ENCODE measurements at regions not wholly inside any gene's neighbourhood (a gene's known extent, or its start where the extent isn't known, plus 50 kb on each side); places are given as distances from the start of the nearest gene placed in this dataset.
"Not testable (repeated sequence)": the region's sequence is repeated elsewhere in the genome, so short reads cannot be mapped to it uniquely, and the experiment has no call there.

GRCh38 chr13:57878291-57878690 lies 246.7 kb downstream of the PCDH17 start:
- intact Hi-C loops (cut with DNase I), result no loop called here
- no peaks in the 10 kb centered on the region for H3K27me3 ChIP-seq
- H3K9me3 ChIP-seq, result no peaks in the 10 kb centered on the region
- no peak overlapping the region for H3K27ac ChIP-seq
- 46% methylated on average over 2 of the region's 2 CpGs for WGBS, 2 donors
- TF ChIP-seq POLR2A (IDR thresholded peaks at IDR 0.05), result no peak
- no peak for TF ChIP-seq CTCF (IDR thresholded peaks at IDR 0.05)
- ATAC-seq, result no peak
- no peaks in the 10 kb centered on the region for H3K36me3 ChIP-seq (replicated peaks in 1 of 2; ENCODE audit: insufficient read depth in 1 of 2, low read depth in 2 of 2)
- no peak for DNase-seq
- H3K4me3 ChIP-seq, result no peak overlapping the region
- H3K4me1 ChIP-seq, result no peaks in the 10 kb centered on the region

- H3K36me3 ChIP-seq (replicated peaks in 1 of 2; ENCODE audit: insufficient read depth in 1 of 2, low read depth in 2 of 2), result no peaks in the 10 kb centered on the region
- H3K9me3 ChIP-seq, result no peaks in the 10 kb centered on the region
- TF ChIP-seq POLR2A (IDR thresholded peaks at IDR 0.05), result no peak
- no peak for TF ChIP-seq CTCF (IDR thresholded peaks at IDR 0.05)
- ATAC-seq (no peak), DNase-seq (no peak)
- no peaks in the 10 kb centered on the region for H3K27me3 ChIP-seq
- H3K27ac ChIP-seq, result no peak overlapping the region
- no peak overlapping the region for H3K4me3 ChIP-seq
- intact Hi-C loops (cut with DNase I), result no loop called here
- H3K4me1 ChIP-seq, result no peaks in the 10 kb centered on the region
Observed at GRCh38 chr13:57897225-57897624, 265.7 kb downstream of the PCDH17 start.

GRCh38 chr13:57899096-57899495 lies 267.6 kb downstream of the PCDH17 start:
- intact Hi-C loops (cut with DNase I), result no loop called here
- 53 to 67% methylated on average over 4 of the region's 4 CpGs for WGBS, 2 donors
- no peak for DNase-seq
- Histone ChIP-seq H3K36me3 (replicated peaks in 1 of 2; ENCODE audit: insufficient read depth in 1 of 2, low read depth in 2 of 2) (no peaks in the 10 kb centered on the region), H3K4me1 (no peaks in the 10 kb centered on the region), H3K27me3 (no peaks in the 10 kb centered on the region), H3K27ac (no peak overlapping the region), H3K9me3 (no peaks in the 10 kb centered on the region), H3K4me3 (no peak overlapping the region)
- TF ChIP-seq CTCF (IDR thresholded peaks at IDR 0.05) (no peak), POLR2A (IDR thresholded peaks at IDR 0.05) (no peak)
- ATAC-seq, result no peak

- DNase-seq; H3K4me3 ChIP-seq; intact Hi-C loops (cut with DNase I); H3K9me3 ChIP-seq; ATAC-seq; H3K4me1 ChIP-seq; H3K27ac ChIP-seq; H3K27me3 ChIP-seq; H3K36me3 ChIP-seq (replicated peaks in 1 of 2; ENCODE audit: insufficient read depth in 1 of 2, low read depth in 2 of 2): not testable (repeated sequence)
- 87 to 92% methylated on average over 11 of the region's 11 CpGs for WGBS, 2 donors
Observed at GRCh38 chr13:57909833-57910232, 278.3 kb downstream of the PCDH17 start.

- intact Hi-C loops (cut with DNase I), result no loop called here
- no peaks in the 10 kb centered on the region for H3K9me3 ChIP-seq
- DNase-seq (no peak), ATAC-seq (no peak)
- H3K4me3 ChIP-seq, result no peak overlapping the region
- H3K27me3 ChIP-seq, result no peaks in the 10 kb centered on the region
- H3K4me1 ChIP-seq, result no peaks in the 10 kb centered on the region
- 70 to 74% methylated on average over 3 of the region's 3 CpGs for WGBS, 2 donors
- no peak for TF ChIP-seq CTCF (IDR thresholded peaks at IDR 0.05)
- no peak for TF ChIP-seq POLR2A (IDR thresholded peaks at IDR 0.05)
- no peaks in the 10 kb centered on the region for H3K36me3 ChIP-seq (replicated peaks in 1 of 2; ENCODE audit: insufficient read depth in 1 of 2, low read depth in 2 of 2)
- no peak overlapping the region for H3K27ac ChIP-seq
Observed at GRCh38 chr13:57918086-57918485, 286.5 kb downstream of the PCDH17 start.
